NCI-H774 (cell line): ENCODE measurements at regions not wholly inside any gene's neighbourhood (a gene's known extent, or its start where the extent isn't known, plus 50 kb on each side); places are given as distances from the start of the nearest gene placed in this dataset.
"Not testable (repeated sequence)": the region's sequence is repeated elsewhere in the genome, so short reads cannot be mapped to it uniquely, and the experiment has no call there.

Experiments used
- DNase-seq: peaks from one replicate; lab custom pipeline; 2025; lab: John Stamatoyannopoulos, UW

DNA sequence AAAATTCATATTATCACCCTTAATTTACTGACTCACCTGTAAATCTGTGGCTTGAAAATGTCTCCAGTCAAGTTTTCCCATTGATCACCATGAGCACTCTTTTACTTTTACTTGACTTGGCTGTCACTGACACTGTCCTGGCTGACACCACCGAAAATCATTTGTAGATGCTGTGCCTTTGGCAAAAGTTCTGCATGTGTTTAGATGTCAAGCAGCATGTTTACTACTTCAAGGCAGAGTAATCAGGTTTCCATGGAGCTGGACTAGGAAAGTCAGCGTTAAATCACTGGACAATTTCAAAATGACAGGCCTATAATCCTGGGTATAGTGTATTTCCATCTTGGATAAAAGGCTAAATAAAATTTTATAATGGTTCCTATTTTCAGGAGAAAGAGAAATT lies 1530.6 kb upstream of the CDH6 start:
- DNase-seq = no peak

DNA sequence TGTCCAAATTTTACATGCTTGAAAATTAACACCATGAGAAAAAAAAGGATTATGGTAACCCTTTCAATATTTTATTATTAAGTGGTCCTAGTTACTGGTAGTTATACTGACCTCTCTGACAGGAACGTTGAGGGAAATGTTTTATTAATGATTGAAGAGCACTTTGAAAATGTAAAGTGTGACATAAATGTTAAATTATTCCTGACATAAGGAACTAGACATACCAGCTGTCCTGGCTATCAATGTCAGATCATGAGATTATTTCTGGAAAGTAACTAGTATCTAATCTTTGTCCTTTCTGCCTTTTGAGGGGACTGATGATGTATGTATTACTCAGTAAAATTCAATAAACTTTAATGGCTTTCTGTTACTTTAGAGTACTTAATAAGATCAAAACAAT lies 1538.5 kb upstream of the CDH6 start:
- no peak for DNase-seq

DNA sequence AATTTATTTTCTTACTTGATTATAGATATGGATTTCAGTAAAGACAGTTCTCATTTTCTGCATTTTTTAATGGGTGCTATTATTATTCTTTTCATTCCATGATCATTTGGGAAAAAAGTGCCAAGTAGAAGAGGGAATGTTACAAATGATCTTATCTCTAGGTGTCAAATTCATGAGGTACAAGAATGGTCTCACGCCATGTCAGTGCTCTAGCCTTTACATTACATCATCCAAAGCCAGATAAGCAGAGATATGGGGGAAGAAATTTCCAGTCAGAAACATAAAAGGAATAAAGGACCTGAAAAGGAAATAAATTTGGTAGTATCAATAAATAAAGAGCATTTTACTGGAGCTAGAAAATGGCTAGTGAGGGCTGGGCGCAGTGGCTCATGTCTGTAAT lies 1544.2 kb upstream of the CDH6 start:
- DNase-seq = no peak

DNA sequence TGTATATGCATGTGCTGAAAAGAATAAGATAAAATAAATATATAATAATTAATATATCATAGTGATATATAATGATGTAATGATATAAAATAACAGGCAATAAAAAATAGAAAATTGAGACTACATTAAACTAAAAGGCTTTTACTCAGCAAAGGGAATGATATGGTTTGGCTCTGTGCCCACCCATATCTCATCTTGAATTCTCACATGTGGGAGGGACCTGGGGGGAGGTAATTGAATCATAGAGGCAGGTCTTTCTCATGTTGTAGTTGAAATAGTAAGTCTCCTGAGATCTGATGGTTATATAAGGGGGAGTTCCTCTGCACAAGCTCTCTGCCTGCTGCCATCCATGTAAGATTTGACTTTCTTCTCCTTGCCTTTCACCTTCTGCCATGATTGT lies 1550.9 kb upstream of the CDH6 start:
- no peak for DNase-seq

DNA sequence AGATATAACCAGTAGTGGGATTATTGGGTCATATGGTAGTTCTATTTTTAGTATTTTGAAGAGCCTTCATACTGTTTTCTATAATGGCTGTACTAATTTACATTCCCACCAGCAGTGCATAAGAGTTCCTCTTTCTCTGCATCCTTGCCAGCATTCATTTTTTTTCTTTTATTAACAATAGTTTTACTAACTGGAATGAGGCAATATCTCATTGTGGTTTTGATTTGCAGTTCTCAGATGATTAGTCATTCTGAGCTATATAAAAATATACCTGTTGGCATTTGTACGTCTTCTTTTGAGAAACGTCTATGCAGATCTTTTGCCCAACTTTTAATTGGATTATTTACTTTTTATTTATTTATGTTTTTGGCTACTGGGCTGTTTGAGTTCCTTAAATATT lies 1579.3 kb upstream of the CDH6 start:
- DNase-seq = no peak

DNA sequence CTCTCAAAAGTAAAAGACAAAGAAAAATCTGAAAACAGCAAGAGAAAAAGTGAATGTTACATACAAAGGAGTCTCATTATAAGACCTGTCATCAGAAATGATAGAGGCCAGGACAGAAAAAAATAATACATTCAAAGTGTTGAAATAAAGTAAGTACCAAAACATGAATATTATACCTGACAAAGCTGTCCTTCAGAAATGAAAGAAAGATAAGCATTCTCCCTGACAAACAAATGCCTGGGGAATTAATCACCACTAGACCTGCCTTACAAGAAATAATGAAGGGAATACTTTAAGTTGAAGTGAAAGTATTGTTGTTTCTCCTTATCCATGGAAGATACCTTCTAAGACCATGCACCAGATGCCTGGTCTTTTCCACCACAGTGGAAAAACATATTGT lies 1605.2 kb upstream of the CDH6 start:
- no peak for DNase-seq

DNA sequence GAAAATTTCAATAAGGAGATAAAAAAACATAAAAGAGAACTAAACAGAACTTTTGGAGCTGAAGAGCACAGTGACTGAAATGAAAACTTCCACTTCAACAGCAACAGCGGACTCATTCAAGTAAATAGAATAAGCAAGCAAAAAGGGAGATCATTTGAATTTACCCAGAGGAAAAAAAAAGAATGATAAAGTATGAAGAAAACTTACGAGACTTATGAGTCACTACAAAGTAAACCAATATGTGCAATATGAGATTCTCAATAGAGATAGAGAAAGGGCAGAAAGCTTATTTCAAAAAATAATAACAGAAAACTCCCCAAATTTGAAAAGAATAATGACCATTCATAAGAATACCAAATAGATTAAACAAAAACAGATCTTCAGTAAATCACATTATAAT lies 1605.7 kb upstream of the CDH6 start:
- DNase-seq = no peak

DNA sequence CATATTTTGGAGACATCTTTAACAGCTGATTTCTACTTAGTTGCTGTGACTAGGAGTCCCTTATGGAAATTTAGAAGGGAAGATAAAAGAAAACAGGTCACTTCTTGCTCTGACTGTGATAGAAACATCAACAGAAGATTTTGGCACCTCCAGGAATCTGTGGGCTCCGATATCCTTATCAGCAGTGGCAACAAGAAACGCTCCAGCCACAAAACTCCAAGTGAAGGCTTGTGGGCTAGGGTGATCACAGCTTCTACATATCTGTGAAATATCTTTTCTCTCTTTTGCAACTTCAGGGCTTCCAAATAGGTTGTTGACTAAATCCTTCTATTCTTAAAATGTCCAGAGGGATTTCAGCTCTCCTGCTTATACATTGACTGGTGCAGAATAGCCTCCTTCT lies 1625.5 kb upstream of the CDH6 start:
- DNase-seq = no peak

DNA sequence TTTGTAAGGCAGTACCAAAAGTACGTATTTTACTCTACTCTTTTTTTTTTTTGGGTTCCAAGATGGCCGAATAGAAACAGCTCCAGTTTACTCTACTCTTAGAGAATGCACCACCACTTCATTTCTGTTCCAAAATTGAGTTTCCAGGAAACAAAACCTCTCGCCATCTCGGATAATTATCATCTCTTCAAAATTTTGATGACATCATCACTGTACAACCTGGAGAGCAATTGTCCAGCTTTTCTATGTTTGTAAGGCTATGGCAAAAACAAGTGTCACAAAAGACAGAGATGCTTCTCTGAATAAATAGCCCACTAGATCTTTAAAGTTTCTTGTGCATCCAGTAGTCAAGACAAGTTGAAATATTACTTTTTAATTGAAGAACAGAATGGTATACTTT lies 1631.9 kb upstream of the CDH6 start:
- no peak for DNase-seq

DNA sequence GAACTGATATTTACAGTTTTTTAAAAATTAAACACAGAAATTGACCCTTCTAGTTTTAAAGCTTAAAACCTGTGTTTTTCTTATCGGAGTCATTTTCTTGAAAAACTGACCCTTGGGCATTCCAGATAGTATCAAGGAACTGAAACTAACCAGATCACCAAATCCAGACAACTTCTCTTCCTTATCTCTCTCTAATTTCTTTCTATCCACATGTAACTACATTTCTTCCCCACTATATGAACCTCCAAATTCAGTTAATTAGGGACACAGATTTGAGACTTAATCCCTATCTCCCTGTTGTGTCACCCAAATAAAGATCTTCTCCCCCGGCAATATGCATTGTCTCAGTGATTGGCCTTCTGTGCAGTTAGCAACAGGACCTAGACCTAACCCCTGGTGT lies 1643.0 kb upstream of the CDH6 start:
- no peak for DNase-seq

DNA sequence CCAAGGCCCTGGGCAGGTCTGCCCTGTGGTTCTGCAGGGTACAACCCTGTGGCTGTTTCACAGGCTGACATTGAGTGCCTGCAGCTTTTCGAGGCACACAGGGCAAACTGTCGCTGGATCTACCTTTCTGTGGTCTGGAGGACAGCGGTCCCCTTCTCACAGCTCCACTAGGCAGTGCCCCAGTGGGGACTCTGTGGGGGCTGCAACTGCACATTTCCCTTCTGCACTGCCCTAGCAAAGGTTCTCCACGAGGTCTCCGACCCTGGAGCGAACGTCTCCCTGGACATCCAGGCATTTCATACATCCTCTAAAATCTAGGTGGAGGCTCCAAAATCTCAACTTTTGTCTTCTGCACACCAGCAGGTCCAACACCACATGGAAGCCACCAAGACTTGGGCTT lies 1645.2 kb upstream of the CDH6 start:
- no peak for DNase-seq

DNA sequence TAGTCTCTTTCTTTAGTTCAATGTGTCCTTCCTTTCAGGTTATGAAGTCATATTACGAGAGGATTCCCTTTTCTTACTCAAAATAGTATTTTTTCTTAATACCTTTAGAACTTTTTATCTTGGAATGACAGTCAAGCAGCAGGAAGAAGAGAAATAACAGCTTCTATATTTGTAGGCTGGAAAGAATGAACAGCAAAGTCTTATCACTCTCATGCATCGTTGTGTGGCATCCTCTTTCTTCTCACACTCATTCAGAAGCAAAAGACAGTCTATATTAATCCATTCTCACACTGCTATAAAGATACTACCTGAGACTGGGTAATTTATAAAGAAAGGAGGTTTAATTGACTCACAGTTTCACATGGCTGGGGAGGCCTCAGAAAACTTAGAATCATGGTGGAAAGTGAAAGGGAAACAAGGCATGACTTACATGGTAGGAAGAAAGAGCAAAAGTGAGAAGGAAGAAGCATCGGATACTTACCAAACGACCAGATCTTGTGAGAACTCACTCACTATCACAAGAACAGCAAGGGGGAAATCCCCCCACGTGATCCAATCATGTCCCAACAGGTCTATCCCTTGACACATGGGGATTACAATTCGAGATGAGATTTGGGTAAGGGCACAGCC lies 1646.1 kb upstream of the CDH6 start:
- no peak for DNase-seq

DNA sequence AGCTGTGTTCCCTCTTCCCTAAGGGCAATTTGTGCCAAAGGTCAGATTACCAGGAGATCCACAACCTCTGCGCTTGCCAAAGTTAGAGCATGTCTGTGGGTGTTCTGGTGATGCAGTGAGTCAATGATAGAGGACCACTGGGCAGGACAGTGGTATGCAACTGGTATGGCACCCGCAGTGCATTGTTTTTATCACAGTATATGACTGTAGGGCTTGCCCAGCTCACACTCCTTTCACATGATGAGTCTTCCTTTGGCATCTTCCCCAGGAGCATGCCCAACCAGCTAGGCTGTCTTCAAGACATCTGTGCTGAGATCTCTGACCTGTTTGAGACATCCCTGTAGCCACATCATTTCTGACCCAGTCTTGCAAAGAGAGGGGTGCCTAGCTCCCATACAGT lies 1650.0 kb upstream of the CDH6 start:
- DNase-seq = no peak

DNA sequence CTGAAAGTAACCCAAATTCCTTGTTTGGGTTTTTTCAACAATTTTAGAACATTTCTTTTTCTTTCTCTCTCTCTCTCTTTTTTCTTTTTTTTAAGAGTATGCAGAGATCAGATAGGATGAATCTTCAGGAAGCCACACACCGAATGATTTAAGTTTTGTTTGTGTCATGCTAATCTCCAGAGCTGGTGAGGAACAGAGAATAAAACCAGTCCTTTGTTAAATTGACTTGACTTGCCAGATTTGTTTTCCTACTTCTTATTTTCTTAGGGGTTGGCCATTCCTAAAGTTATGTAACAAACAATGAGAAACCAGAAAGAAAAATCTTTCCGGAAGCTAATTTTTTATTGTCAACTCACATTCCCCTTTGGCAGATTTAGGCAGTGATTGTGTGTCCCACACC lies 1669.3 kb upstream of the CDH6 start:
- no peak for DNase-seq

DNA sequence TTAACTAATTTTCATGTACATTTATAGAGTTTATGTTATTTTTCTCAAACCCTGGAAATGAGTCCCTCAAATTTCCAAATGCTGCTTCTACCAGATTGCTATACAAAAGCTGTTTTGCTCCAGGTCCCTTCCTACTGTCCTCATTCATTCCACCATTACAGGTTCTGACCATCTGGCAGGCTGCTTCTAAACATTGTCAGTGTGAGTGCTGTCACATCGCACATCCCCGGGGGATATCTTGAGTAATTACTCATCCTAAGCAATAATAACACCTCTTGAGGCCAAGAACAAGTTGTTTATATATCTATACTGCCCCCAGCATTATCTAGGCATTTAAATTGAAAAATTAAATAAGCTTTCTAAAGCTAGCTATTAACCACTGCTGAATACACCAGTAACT lies 1675.3 kb upstream of the CDH6 start:
- no peak for DNase-seq

DNA sequence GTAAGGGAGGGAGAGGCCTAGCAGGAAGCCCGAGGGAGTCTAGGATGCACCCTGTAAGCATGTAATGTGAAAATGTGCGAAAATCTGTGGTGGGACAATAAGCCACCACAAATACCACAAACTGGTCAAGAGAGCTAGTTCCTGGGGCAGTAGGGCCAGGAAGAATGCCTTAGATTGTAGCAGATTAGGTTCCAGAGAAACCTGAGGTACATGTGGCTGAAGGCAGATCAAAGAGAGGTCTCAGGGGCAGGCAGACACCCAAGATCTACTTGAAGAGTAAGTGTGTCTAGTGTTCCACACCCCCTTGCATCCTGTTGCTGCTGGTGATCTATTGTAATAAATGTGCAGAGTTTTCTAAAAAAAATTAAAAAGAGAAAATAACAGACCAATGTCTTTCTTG lies 1677.3 kb upstream of the CDH6 start:
- DNase-seq = no peak

DNA sequence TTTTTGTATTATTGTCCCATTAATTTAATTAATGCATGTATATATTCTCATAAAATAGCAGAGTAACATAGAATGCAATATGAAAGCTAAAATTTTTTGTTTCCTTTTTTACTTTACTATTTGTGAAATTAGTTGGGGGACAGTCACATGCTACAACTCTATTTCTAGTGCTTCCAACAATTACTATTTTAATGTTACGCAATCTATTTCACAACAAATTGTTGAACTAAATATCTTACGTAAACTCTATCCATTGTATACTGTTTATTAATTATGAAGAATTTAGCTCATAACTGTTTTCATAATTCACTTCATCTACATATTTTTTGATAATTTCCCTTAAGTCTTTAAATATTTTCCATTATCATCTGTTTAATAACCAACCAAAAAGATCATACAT lies 1685.4 kb upstream of the CDH6 start:
- no peak for DNase-seq

DNA sequence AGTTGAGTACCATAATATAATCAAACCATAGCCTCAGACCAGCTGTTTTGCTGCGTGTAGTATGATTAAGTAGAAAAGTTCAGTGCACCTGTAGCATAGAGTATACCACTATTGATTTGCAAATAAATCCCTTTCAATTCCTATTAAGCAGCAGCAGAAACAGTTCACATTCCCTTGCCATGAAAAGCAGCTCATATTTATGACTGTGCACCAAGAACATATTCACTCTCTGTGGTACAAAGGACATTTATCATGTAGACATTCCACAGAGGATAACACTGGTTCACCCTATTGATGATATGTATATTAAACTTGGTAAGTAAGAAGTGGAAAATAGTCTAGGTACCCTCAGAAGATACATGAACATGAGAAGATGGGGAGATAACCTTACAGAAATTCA lies 1689.1 kb upstream of the CDH6 start:
- DNase-seq = no peak

DNA sequence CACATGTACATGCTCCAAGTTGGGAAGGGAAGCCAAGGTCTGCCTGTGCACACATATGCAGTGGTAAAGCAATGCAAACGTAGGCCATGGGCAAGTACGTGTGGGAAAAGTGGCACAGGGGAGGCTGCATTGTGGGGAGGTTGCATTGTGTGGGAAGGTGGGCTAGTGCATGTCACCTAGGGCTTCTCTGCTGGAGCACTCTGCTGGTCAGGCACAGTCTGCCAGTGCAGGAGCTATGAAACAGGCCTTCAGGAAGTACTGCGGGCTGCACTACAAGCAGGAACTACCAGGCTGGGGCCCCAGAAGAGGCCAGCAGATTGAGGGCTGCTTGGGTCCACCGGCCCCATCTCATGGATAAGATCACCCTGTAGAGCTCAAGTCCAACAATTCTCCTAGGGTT lies 1694.6 kb upstream of the CDH6 start:
- DNase-seq = no peak

DNA sequence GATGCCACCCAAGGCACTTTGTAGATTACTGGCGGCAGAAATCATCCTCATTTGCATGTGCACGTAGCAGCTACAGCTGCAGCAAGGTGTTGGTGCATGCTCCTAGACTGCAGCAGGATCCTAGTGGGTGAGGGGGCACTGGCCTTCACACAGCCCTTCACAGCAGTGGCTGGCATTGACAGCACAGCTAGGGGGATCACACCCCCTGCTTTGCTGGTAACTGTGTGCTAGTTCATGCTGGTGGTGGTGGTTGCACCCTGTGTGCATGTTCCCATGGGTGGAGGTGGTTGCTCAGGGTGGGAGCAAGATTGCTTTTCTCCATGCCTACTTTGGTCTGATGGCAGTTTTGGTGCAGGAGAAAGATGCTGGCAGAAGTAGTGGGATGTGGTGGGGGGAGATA lies 1695.1 kb upstream of the CDH6 start:
- no peak for DNase-seq

DNA sequence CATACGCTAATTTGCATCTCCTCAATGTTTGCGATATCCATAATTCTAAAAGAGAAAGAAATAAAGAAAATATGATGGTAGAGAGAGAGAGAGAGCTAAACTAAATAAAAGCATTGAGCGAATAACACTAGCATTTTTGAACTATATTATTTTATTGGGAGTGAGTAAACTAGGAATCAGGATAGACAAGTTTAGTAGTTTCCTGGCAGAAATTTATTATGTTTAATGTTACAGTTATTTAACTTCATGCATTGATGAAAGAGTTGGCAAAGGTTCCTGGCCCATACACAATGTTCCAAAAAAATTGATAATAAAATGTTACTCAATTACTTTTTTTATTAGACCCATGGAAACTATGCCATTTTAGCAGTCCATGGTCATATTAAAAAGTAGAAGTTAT lies 1708.2 kb upstream of the CDH6 start:
- DNase-seq = no peak

DNA sequence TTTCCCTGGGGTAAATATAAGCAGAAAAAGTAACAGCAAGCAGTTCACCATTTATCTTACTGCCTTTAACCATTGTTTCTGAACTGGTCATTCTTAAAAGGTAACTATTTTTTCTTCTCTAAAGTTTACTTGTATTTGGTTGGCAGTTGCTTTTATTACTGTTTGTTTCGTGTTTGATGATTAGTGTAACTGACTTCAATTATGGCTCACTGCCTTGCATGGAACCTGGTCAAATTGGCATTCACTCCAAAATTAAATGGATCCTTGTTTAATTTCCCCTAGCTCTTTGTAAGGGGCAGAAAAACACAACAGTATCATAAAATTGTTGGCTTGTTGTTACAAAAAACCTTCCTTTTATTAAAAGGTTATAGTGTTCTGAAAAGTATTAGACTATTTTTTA lies 1723.9 kb upstream of the CDH6 start:
- DNase-seq = no peak

DNA sequence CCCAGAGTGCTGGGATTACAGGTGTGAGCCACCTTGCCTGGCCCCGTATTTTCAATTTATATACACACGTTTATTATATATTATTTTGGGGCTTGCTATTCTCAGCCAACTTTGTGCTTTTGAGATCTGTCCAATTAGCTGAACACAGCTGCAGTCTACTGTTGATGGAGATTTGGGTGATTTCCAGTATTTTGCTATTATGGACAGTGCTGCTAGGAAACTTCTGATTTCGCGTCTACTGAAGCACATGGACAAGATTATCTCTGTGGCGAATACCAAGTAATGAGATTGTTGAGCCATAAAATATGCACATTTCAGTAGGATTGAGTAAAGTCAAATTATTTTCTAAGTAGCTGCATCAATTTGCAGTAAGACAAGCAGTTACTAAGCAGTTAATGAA lies 1731.2 kb upstream of the CDH6 start:
- no peak for DNase-seq

DNA sequence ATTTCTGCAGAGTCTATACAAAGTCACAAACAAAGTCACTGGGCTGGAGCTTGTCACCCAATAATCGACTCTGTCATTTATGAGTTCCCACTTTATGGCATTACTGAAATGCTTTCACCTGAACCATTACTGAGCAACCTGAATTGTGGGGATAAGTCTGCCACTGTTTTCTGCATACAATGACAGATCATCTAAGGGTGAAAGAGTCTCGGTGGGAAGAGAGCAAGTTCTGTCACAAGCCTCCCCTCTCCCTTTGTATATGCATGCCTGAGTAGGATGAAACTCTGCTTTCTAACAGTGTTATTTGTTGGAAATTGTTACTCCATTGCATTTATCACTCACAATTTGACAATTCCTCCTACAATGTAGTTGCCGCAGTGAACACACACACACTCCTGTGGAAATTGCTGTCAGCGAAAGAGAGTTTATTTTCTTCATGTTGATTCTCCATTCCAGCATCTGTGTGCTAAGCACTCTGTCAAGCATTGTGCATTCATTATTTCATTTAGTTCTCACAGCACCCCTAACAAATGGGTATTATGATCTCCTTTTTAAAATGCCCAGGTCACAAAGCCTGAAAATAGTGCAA lies 1732.4 kb upstream of the CDH6 start:
- DNase-seq = no peak

DNA sequence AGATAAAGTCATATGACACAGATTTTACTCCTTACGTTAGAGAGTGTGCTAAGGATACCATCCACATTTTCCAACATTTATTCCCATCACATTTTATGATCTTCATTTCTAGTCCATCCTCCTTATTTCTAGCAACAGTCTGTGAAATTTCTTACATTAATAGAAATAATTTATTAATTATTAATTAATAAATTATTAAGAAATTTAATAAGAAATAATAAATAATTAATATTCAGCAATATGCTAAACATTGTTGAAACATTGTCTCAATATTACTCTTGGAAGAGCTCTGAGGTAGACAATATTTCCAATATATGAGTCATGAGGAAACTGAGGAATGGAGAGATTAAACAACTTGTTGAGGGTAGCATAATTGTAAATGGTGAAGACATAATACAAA lies 1742.5 kb upstream of the CDH6 start:
- not testable (repeated sequence) for DNase-seq
